Endothelial cell of umbilical vein (primary cell): ENCODE measurements at regions not wholly inside any gene's neighbourhood (a gene's known extent, or its start where the extent isn't known, plus 50 kb on each side); places are given as distances from the start of the nearest gene placed in this dataset.

Experiments
- BruUV-seq: library from RNA; stranded (reverse); fragments of 400-500 nt; replicated peaks from 2 replicates; lab custom pipeline; 2021; lab: Mats Ljungman, UMichigan
- CTCF ChIA-PET: fragments of 300-600, 350-600 bp; sonication (Branson Sonifier 250); formaldehyde crosslinking; loops from one replicate; lab custom pipeline; 2021; ENCODE audit warnings: antibody characterized with exemption, inconsistent platforms; lab: Charles Lee
- POLR2A ChIA-PET: fragments of 300-600, 350-600 bp; sonication (Branson Sonifier 250); formaldehyde crosslinking; loops from one replicate; lab custom pipeline; 2021; ENCODE audit warnings: antibody characterized with exemption, inconsistent platforms; lab: Charles Lee
- DNase-seq: peaks from one replicate; pipeline ENCODE4 v3.0.0-alpha.2; 2011; ENCODE audit warnings: low read depth, low spot score
- FAIRE-seq: peaks from 2 replicates; lab custom pipeline; 2011; peaks lifted over from hg19 to GRCh38; lab: Jason Lieb, UNC
- H2AFZ ChIP-seq: 2 replicates; pipeline ENCODE4 v1.6.0; 2012; ENCODE audit warnings: low read depth, low read length, control low read depth, inconsistent platforms
- H3K27ac ChIP-seq: 2 replicates; pipeline ENCODE4 v1.5.1; 2011; ENCODE audit warnings: low read depth, mild to moderate bottlenecking, control low read depth, low read length, moderate library complexity; ENCODE audit not compliant: insufficient read depth
- H3K27me3 ChIP-seq, 2 experiments: 2 replicates each; pipeline versions ENCODE4 v1.6.0 to v1.6.1; 2011; ENCODE audit warnings: low read length in 2 of 2, mixed read lengths in 1 of 2; ENCODE audit not compliant: control insufficient read depth in 2 of 2, insufficient read depth in 2 of 2
- H3K36me3 ChIP-seq, 2 experiments: 2 replicates in 1 of 2; 3 replicates in 1 of 2; pipeline ENCODE4 v1.5.1; 2011; ENCODE audit warnings: low read length in 2 of 2, mild to moderate bottlenecking in 1 of 2, moderate library complexity in 1 of 2; ENCODE audit not compliant: control insufficient read depth in 2 of 2, insufficient read depth in 2 of 2; ENCODE audit errors: extremely low read depth in 1 of 2
- H3K4me1 ChIP-seq: 3 replicates; pipeline ENCODE4 v1.5.1; 2011; ENCODE audit warnings: mild to moderate bottlenecking, low read length; ENCODE audit not compliant: control insufficient read depth, insufficient read depth; ENCODE audit errors: extremely low read depth
- H3K4me2 ChIP-seq: 2 replicates; pipeline ENCODE4 v1.6.1; 2011; ENCODE audit warnings: low read length, control low read depth, mixed read lengths; ENCODE audit not compliant: insufficient read depth
- H3K4me3 ChIP-seq, 3 experiments: fragments of 200-600 bp in 1 of 3; sonication (generic), shearing (Covaris generic) in 1 of 3; replicated peaks in 1 of 3; 2 replicates each; pipeline ENCODE4 v1.5.1; 2011 to 2016; ENCODE audit warnings: control low read depth in 3 of 3, low read length in 3 of 3, mild to moderate bottlenecking in 2 of 3, inconsistent platforms in 1 of 3, low read depth in 1 of 3, moderate library complexity in 1 of 3; ENCODE audit not compliant: insufficient read depth in 1 of 3
- H3K79me2 ChIP-seq: 2 replicates; pipeline ENCODE4 v1.6.0; 2012; ENCODE audit warnings: low read length, inconsistent platforms; ENCODE audit not compliant: control insufficient read depth, insufficient read depth
- H3K9ac ChIP-seq: replicated peaks from 2 replicates; pipeline ENCODE3; 2011; ENCODE audit warnings: low read length, control low read depth; ENCODE audit not compliant: insufficient read depth; ENCODE audit errors: extremely low read depth
- H3K9me1 ChIP-seq: replicated peaks from 3 replicates; pipeline ENCODE4 v1.6.0; 2011; ENCODE audit warnings: mild to moderate bottlenecking, low read length; ENCODE audit not compliant: control insufficient read depth, insufficient read depth; ENCODE audit errors: extremely low read depth
- H3K9me3 ChIP-seq: replicated peaks from 2 replicates; pipeline ENCODE4 v1.5.1; 2012; ENCODE audit warnings: low read length, inconsistent platforms; ENCODE audit not compliant: control insufficient read depth, insufficient read depth
- H4K20me1 ChIP-seq: replicated peaks from 2 replicates; pipeline ENCODE3; 2011; ENCODE audit warnings: mild to moderate bottlenecking, low read length; ENCODE audit not compliant: control insufficient read depth, insufficient read depth; ENCODE audit errors: extremely low read depth
- EZH2 ChIP-seq: IDR thresholded peaks from 2 replicates; pipeline ENCODE4 v1.6.1; 2012; ENCODE audit warnings: borderline replicate concordance, low read depth, mild to moderate bottlenecking, moderate library complexity, low read length, inconsistent platforms; ENCODE audit not compliant: severe bottlenecking
- FOS ChIP-seq: IDR thresholded peaks from 2 replicates; pipeline ENCODE4 v1.6.1; 2011; ENCODE audit warnings: mild to moderate bottlenecking, low read length, moderate library complexity, borderline replicate concordance; ENCODE audit not compliant: insufficient read depth
- GATA2 ChIP-seq: IDR thresholded peaks from 2 replicates; pipeline ENCODE4 v1.7.0; 2011; ENCODE audit warnings: low read depth, mild to moderate bottlenecking, moderate library complexity, mixed read lengths, low read length; ENCODE audit not compliant: insufficient read length, insufficient read depth
- JUN ChIP-seq: IDR thresholded peaks from 2 replicates; pipeline ENCODE4 v1.6.1; 2011; ENCODE audit warnings: borderline replicate concordance, low read depth; ENCODE audit not compliant: insufficient read length, insufficient read depth
- MYC ChIP-seq: IDR thresholded peaks from one replicate; pipeline ENCODE4 v1.6.1; 2011; ENCODE audit warnings: mild to moderate bottlenecking, low read depth, low read length
- POLR2A ChIP-seq: IDR thresholded peaks from 2 replicates; pipeline ENCODE4 v1.6.1; 2012; ENCODE audit warnings: low read depth, mild to moderate bottlenecking, control low read depth, low read length
- POLR2AphosphoS5 ChIP-seq: IDR thresholded peaks from 2 replicates; pipeline ENCODE4 v1.6.1; 2012; ENCODE audit warnings: low read depth, mild to moderate bottlenecking, control low read depth, low read length, moderate library complexity; ENCODE audit not compliant: insufficient read depth
- dilution Hi-C: fragments of 300-500 bp; cut with MboI; formaldehyde crosslinking; loops from one replicate; pipeline ENCODE4 v1.15.0; 2019; ENCODE audit warnings: low sequenced_read_pairs; ENCODE audit not compliant: extremely low pct_ligation_motif_present
- intact Hi-C: fragments of 100-400 bp; cut with micrococcal nuclease; formaldehyde crosslinking; loops from one replicate; pipeline ENCODE4 v1.10.0; 2022
- TF ChIP-seq, protein P1 (sequence below), 2 donors: IDR thresholded peaks; 1 replicate in 1 of 2; 2 replicates in 1 of 2; pipeline ENCODE4 v1.5.1; 2011; ENCODE audit warnings: low read length in 2 of 2, mild to moderate bottlenecking in 2 of 2, moderate library complexity in 2 of 2, control low read depth in 1 of 2, inconsistent platforms in 1 of 2, low read depth in 1 of 2; ENCODE audit not compliant: insufficient read depth in 1 of 2; ENCODE audit errors: extremely low read depth in 1 of 2
- TF ChIP-seq, protein P2 (sequence below): IDR thresholded peaks from 2 replicates; pipeline ENCODE4 v1.6.1; 2011; ENCODE audit not compliant: insufficient read depth, insufficient read length

DNA sequence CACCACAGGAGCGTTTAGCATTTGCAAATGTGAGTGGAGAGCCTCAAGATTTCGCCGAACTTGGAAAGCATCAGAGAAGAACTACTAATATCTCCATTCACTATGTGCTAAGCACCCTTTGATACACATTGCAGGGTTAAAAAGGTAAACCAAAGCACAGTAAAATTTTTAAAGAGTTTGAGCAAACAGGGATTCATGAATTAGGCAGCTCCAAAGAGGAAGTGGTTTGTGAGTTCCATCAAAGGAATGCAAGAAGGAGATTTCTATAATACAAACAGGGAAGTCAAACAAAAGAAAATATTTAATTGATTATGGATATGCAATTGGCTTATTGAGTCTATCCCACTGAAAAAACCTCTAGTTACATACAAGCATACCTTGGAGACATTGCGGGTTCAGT is 81.1 kb upstream of the TMEM72 start:
- H2AFZ ChIP-seq = no peak overlapping the region
- no peak for FAIRE-seq
- dilution Hi-C loops = no loop called here

DNA sequence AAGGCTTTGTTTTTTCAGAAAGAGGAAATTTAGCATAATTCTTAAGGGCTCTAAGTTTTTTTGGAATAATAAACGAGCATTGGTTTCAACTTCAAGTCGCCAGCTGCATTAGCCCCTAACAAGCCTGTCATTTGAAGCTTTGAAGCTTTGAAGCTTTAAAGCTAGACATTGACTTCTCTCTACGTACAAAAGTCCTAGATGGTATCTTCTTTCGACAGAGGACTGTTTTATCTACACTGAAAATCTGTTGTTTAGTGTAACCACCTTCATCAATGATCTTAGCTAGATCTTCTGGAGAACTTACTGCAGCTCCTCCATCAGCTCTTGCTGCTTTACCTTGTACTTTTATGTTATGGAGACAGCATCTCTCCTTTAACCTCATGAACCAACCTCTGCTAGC is 79.6 kb upstream of the TMEM72 start:
- H3K9me3 ChIP-seq = no peaks in the 10 kb centered on the region
- BruUV-seq = no TSS peak

More for the DNA sequence above, 81.1 kb upstream of the TMEM72 start:
- H3K4me3 ChIP-seq = no peak overlapping the region
- ChIA-PET CTCF (interaction anchor here (0.6 kb wide), 1 partner anchor 54 kb away, joined by 5 read pairs; no protein-coding TSS in a partner anchor), POLR2A (no interaction called here)
- H3K27ac ChIP-seq = no peak overlapping the region
- H3K9ac ChIP-seq = no peak overlapping the region
- no peaks in the 10 kb centered on the region for H3K9me1 ChIP-seq
- no peaks in the 10 kb centered on the region for H3K4me1 ChIP-seq
- H3K79me2 ChIP-seq = no peaks in the 10 kb centered on the region
- no peaks in the 10 kb centered on the region for H3K36me3 ChIP-seq
- no peak for DNase-seq
- intact Hi-C loops = no loop called here
- H3K27me3 ChIP-seq = no peaks in the 10 kb centered on the region
- H3K9me3 ChIP-seq = no peaks in the 10 kb centered on the region
- TF ChIP-seq MYC (no peak), JUN (no peak), POLR2A (no peak), FOS (peak; percentile 17)
- BruUV-seq = no TSS peak
- H3K4me2 ChIP-seq = no peak overlapping the region
- no peaks in the 10 kb centered on the region for H4K20me1 ChIP-seq

More for the DNA sequence above, 79.6 kb upstream of the TMEM72 start:
- Histone ChIP-seq H3K36me3 (no peaks in the 10 kb centered on the region), H3K27ac (no peak overlapping the region), H3K27me3 (no peaks in the 10 kb centered on the region), H3K4me1 (no peaks in the 10 kb centered on the region), H3K79me2 (no peaks in the 10 kb centered on the region), H3K4me2 (no peak overlapping the region), H2AFZ (no peak overlapping the region), H3K9me1 (no peaks in the 10 kb centered on the region), H3K4me3 (no peak overlapping the region), H4K20me1 (no peaks in the 10 kb centered on the region), H3K9ac (no peak overlapping the region)
- TF ChIP-seq EZH2 (no peak), POLR2AphosphoS5 (no peak), MYC (no peak), POLR2A (no peak), JUN (no peak), GATA2 (no peak), FOS (no peak)
- TF ChIP-seq, protein P1, sequence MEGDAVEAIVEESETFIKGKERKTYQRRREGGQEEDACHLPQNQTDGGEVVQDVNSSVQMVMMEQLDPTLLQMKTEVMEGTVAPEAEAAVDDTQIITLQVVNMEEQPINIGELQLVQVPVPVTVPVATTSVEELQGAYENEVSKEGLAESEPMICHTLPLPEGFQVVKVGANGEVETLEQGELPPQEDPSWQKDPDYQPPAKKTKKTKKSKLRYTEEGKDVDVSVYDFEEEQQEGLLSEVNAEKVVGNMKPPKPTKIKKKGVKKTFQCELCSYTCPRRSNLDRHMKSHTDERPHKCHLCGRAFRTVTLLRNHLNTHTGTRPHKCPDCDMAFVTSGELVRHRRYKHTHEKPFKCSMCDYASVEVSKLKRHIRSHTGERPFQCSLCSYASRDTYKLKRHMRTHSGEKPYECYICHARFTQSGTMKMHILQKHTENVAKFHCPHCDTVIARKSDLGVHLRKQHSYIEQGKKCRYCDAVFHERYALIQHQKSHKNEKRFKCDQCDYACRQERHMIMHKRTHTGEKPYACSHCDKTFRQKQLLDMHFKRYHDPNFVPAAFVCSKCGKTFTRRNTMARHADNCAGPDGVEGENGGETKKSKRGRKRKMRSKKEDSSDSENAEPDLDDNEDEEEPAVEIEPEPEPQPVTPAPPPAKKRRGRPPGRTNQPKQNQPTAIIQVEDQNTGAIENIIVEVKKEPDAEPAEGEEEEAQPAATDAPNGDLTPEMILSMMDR (IDR thresholded peaks at IDR 0.05; ENCODE audit: extremely low read depth in 1 of 2, insufficient read depth in 1 of 2, low read depth in 1 of 2, low read length in 2 of 2) = no peak
- TF ChIP-seq, protein P2, sequence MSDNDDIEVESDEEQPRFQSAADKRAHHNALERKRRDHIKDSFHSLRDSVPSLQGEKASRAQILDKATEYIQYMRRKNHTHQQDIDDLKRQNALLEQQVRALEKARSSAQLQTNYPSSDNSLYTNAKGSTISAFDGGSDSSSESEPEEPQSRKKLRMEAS = no peak
- intact Hi-C loops = no loop called here
- dilution Hi-C loops = no loop called here
- ChIA-PET CTCF (no interaction called here), POLR2A (no interaction called here)
- no peak for DNase-seq
- no peak for FAIRE-seq
